ENCODE measurements at regions not wholly inside any gene's neighbourhood (a gene's known extent, or its start where the extent isn't known, plus 50 kb on each side); places are given as distances from the start of the nearest gene placed in this dataset.

- H3K4me3 ChIP-seq (ENCODE audit: low read depth in 1 of 5, low read length in 5 of 5) = no peak overlapping the region
- H3K9me3 ChIP-seq (ENCODE audit: control insufficient read depth in 5 of 5, low read length in 5 of 5) = no peaks in the 10 kb centered on the region
- H3K27ac ChIP-seq (ENCODE audit: low read depth, low read length) = no peak overlapping the region
- H3K36me3 ChIP-seq (ENCODE audit: control insufficient read depth in 5 of 5, insufficient read depth in 5 of 5, low read length in 5 of 5) = no peaks in the 10 kb centered on the region
- H3K27me3 ChIP-seq (ENCODE audit: control insufficient read depth in 5 of 5, insufficient read depth in 4 of 5, low read length in 5 of 5) = no peaks in the 10 kb centered on the region
- no peaks in the 10 kb centered on the region for H3K4me1 ChIP-seq (ENCODE audit: control insufficient read depth in 5 of 5, insufficient read depth in 5 of 5, low read length in 5 of 5)
- no peak overlapping the region for H3K9ac ChIP-seq (ENCODE audit: low read length in 5 of 5)
These were observed 892.9 kb downstream of the EFNB2 start for GRCh38 chr13:105642511-105642958.

- Histone ChIP-seq H3K4me1 (ENCODE audit: control insufficient read depth in 5 of 5, insufficient read depth in 5 of 5, low read length in 5 of 5) (no peaks in the 10 kb centered on the region), H3K27me3 (ENCODE audit: control insufficient read depth in 5 of 5, insufficient read depth in 4 of 5, low read length in 5 of 5) (no peaks in the 10 kb centered on the region), H3K9me3 (ENCODE audit: control insufficient read depth in 5 of 5, low read length in 5 of 5) (no peaks in the 10 kb centered on the region), H3K4me3 (ENCODE audit: low read depth in 1 of 5, low read length in 5 of 5) (no peak overlapping the region), H3K9ac (ENCODE audit: low read length in 5 of 5) (no peak overlapping the region), H3K36me3 (ENCODE audit: control insufficient read depth in 5 of 5, insufficient read depth in 5 of 5, low read length in 5 of 5) (no peaks in the 10 kb centered on the region), H3K27ac (ENCODE audit: low read depth, low read length) (no peak overlapping the region)
These were observed 894.3 kb downstream of the EFNB2 start for GRCh38 chr13:105641121-105641520.

- Histone ChIP-seq H3K27me3 (ENCODE audit: control insufficient read depth in 5 of 5, insufficient read depth in 4 of 5, low read length in 5 of 5) (no peaks in the 10 kb centered on the region), H3K9ac (ENCODE audit: low read length in 5 of 5) (no peak overlapping the region), H3K4me3 (ENCODE audit: low read depth in 1 of 5, low read length in 5 of 5) (no peak overlapping the region), H3K36me3 (ENCODE audit: control insufficient read depth in 5 of 5, insufficient read depth in 5 of 5, low read length in 5 of 5) (no peaks in the 10 kb centered on the region), H3K9me3 (ENCODE audit: control insufficient read depth in 5 of 5, low read length in 5 of 5) (no peaks in the 10 kb centered on the region), H3K27ac (ENCODE audit: low read depth, low read length) (no peak overlapping the region), H3K4me1 (ENCODE audit: control insufficient read depth in 5 of 5, insufficient read depth in 5 of 5, low read length in 5 of 5) (no peaks in the 10 kb centered on the region)
These were observed 897.0 kb downstream of the EFNB2 start for GRCh38 chr13:105638426-105638825.

- no peaks in the 10 kb centered on the region for H3K27me3 ChIP-seq (ENCODE audit: control insufficient read depth in 5 of 5, insufficient read depth in 4 of 5, low read length in 5 of 5)
- H3K9ac ChIP-seq (ENCODE audit: low read length in 5 of 5) = no peak overlapping the region
- H3K9me3 ChIP-seq (ENCODE audit: control insufficient read depth in 5 of 5, low read length in 5 of 5) = no peaks in the 10 kb centered on the region
- H3K27ac ChIP-seq (ENCODE audit: low read depth, low read length) = no peak overlapping the region
- no peaks in the 10 kb centered on the region for H3K36me3 ChIP-seq (ENCODE audit: control insufficient read depth in 5 of 5, insufficient read depth in 5 of 5, low read length in 5 of 5)
- no peak overlapping the region for H3K4me3 ChIP-seq (ENCODE audit: low read depth in 1 of 5, low read length in 5 of 5)
- no peaks in the 10 kb centered on the region for H3K4me1 ChIP-seq (ENCODE audit: control insufficient read depth in 5 of 5, insufficient read depth in 5 of 5, low read length in 5 of 5)
These were observed 901.4 kb downstream of the EFNB2 start for GRCh38 chr13:105634059-105634458.

GRCh38 chr13:105630431-105630830 lies 905.0 kb downstream of the EFNB2 start:
- no peak overlapping the region for H3K9ac ChIP-seq (ENCODE audit: low read length in 5 of 5)
- no peaks in the 10 kb centered on the region for H3K36me3 ChIP-seq (ENCODE audit: control insufficient read depth in 5 of 5, insufficient read depth in 5 of 5, low read length in 5 of 5)
- no peaks in the 10 kb centered on the region for H3K4me1 ChIP-seq (ENCODE audit: control insufficient read depth in 5 of 5, insufficient read depth in 5 of 5, low read length in 5 of 5)
- H3K27me3 ChIP-seq (ENCODE audit: control insufficient read depth in 5 of 5, insufficient read depth in 4 of 5, low read length in 5 of 5) = no peaks in the 10 kb centered on the region
- H3K27ac ChIP-seq (ENCODE audit: low read depth, low read length) = no peak overlapping the region
- no peaks in the 10 kb centered on the region for H3K9me3 ChIP-seq (ENCODE audit: control insufficient read depth in 5 of 5, low read length in 5 of 5)
- H3K4me3 ChIP-seq (ENCODE audit: low read depth in 1 of 5, low read length in 5 of 5) = no peak overlapping the region

GRCh38 chr13:105627270-105627669 lies 908.2 kb downstream of the EFNB2 start:
- Histone ChIP-seq H3K4me1 (ENCODE audit: control insufficient read depth in 5 of 5, insufficient read depth in 5 of 5, low read length in 5 of 5) (no peaks in the 10 kb centered on the region), H3K27ac (ENCODE audit: low read depth, low read length) (no peak overlapping the region), H3K4me3 (ENCODE audit: low read depth in 1 of 5, low read length in 5 of 5) (no peak overlapping the region), H3K9ac (ENCODE audit: low read length in 5 of 5) (no peak overlapping the region), H3K27me3 (ENCODE audit: control insufficient read depth in 5 of 5, insufficient read depth in 4 of 5, low read length in 5 of 5) (no peaks in the 10 kb centered on the region), H3K36me3 (ENCODE audit: control insufficient read depth in 5 of 5, insufficient read depth in 5 of 5, low read length in 5 of 5) (no peaks in the 10 kb centered on the region), H3K9me3 (ENCODE audit: control insufficient read depth in 5 of 5, low read length in 5 of 5) (no peaks in the 10 kb centered on the region)

GRCh38 chr13:105625691-105626090 lies 909.8 kb downstream of the EFNB2 start:
- Histone ChIP-seq H3K27me3 (ENCODE audit: control insufficient read depth in 5 of 5, insufficient read depth in 4 of 5, low read length in 5 of 5) (no peaks in the 10 kb centered on the region), H3K4me1 (ENCODE audit: control insufficient read depth in 5 of 5, insufficient read depth in 5 of 5, low read length in 5 of 5) (no peaks in the 10 kb centered on the region), H3K4me3 (ENCODE audit: low read depth in 1 of 5, low read length in 5 of 5) (no peak overlapping the region), H3K9ac (ENCODE audit: low read length in 5 of 5) (no peak overlapping the region), H3K36me3 (ENCODE audit: control insufficient read depth in 5 of 5, insufficient read depth in 5 of 5, low read length in 5 of 5) (no peaks in the 10 kb centered on the region), H3K9me3 (ENCODE audit: control insufficient read depth in 5 of 5, low read length in 5 of 5) (no peaks in the 10 kb centered on the region), H3K27ac (ENCODE audit: low read depth, low read length) (no peak overlapping the region)

- Histone ChIP-seq H3K9ac (ENCODE audit: low read length in 5 of 5) (no peak overlapping the region), H3K36me3 (ENCODE audit: control insufficient read depth in 5 of 5, insufficient read depth in 5 of 5, low read length in 5 of 5) (no peaks in the 10 kb centered on the region), H3K9me3 (ENCODE audit: control insufficient read depth in 5 of 5, low read length in 5 of 5) (no peaks in the 10 kb centered on the region), H3K4me1 (ENCODE audit: control insufficient read depth in 5 of 5, insufficient read depth in 5 of 5, low read length in 5 of 5) (no peaks in the 10 kb centered on the region), H3K27ac (ENCODE audit: low read depth, low read length) (no peak overlapping the region), H3K4me3 (ENCODE audit: low read depth in 1 of 5, low read length in 5 of 5) (no peak overlapping the region), H3K27me3 (ENCODE audit: control insufficient read depth in 5 of 5, insufficient read depth in 4 of 5, low read length in 5 of 5) (peaks cover 0 to 2% (median 0%) of the 10 kb centered on the region in 5 donors)
These were observed 919.0 kb downstream of the EFNB2 start for GRCh38 chr13:105616333-105617075.

- H3K9ac ChIP-seq (ENCODE audit: low read length in 5 of 5) = no peak overlapping the region
- no peaks in the 10 kb centered on the region for H3K4me1 ChIP-seq (ENCODE audit: control insufficient read depth in 5 of 5, insufficient read depth in 5 of 5, low read length in 5 of 5)
- no peak overlapping the region for H3K4me3 ChIP-seq (ENCODE audit: low read depth in 1 of 5, low read length in 5 of 5)
- H3K36me3 ChIP-seq (ENCODE audit: control insufficient read depth in 5 of 5, insufficient read depth in 5 of 5, low read length in 5 of 5) = no peaks in the 10 kb centered on the region
- H3K27ac ChIP-seq (ENCODE audit: low read depth, low read length) = no peak overlapping the region
- H3K27me3 ChIP-seq (ENCODE audit: control insufficient read depth in 5 of 5, insufficient read depth in 4 of 5, low read length in 5 of 5) = peaks cover 0 to 2% (median 0%) of the 10 kb centered on the region in 5 donors
- no peaks in the 10 kb centered on the region for H3K9me3 ChIP-seq (ENCODE audit: control insufficient read depth in 5 of 5, low read length in 5 of 5)
These were observed 922.9 kb downstream of the EFNB2 start for GRCh38 chr13:105612541-105612940.

- Histone ChIP-seq H3K4me1 (ENCODE audit: control insufficient read depth in 5 of 5, insufficient read depth in 5 of 5, low read length in 5 of 5) (no peaks in the 10 kb centered on the region), H3K9me3 (ENCODE audit: control insufficient read depth in 5 of 5, low read length in 5 of 5) (no peaks in the 10 kb centered on the region), H3K36me3 (ENCODE audit: control insufficient read depth in 5 of 5, insufficient read depth in 5 of 5, low read length in 5 of 5) (no peaks in the 10 kb centered on the region), H3K9ac (ENCODE audit: low read length in 5 of 5) (no peak overlapping the region), H3K27ac (ENCODE audit: low read depth, low read length) (no peak overlapping the region), H3K4me3 (ENCODE audit: low read depth in 1 of 5, low read length in 5 of 5) (no peak overlapping the region), H3K27me3 (ENCODE audit: control insufficient read depth in 5 of 5, insufficient read depth in 4 of 5, low read length in 5 of 5) (peaks cover 0 to 2% (median 0%) of the 10 kb centered on the region in 5 donors)
These were observed 924.0 kb downstream of the EFNB2 start for GRCh38 chr13:105611424-105611823.

Data from subcutaneous abdominal adipose tissue (tissue), 5 donors.